ENCODE measurements at regions not wholly inside any gene's neighbourhood (a gene's known extent, or its start where the extent isn't known, plus 50 kb on each side); places are given as distances from the start of the nearest gene placed in this dataset.

GRCh38 chr2:195515551-195515950, 141.5 kb upstream of the SLC39A10 start:
- no peak for TF ChIP-seq CTCF (IDR thresholded peaks at IDR 0.05)
- TF ChIP-seq POLR2A (IDR thresholded peaks at IDR 0.05), result no peak

All from lower leg skin (tissue), 3 donors.